Activated naive CD4-positive, alpha-beta T cell treated with Interleukin-2 at 50 U/mL for 16 hours (primary cell): ENCODE measurements at regions not wholly inside any gene's neighbourhood (a gene's known extent, or its start where the extent isn't known, plus 50 kb on each side); places are given as distances from the start of the nearest gene placed in this dataset.

Experiments used
- DNase-seq: peaks from one replicate; pipeline ENCODE4 v3.0.0-alpha.2; 2020

DNA sequence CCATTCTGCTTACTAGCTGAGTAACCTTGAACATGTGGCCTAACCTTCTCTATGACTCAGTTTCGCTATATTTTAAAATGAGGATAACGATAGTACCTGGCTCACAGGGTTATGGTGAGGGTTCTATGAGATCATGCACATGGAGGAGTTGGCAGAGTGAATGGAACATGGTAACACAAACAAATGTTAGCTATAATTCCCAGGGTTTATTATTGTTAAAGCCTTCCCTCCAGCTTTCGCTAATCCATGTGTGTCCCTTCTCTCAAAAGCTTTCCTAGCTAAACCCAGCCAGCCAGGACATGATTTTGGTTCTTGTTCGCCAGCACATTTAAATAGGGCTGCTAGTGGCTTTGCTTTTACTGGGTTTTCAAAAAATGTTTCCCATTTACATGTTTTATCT, 361.0 kb upstream of the NFE2L3 start:
- DNase-seq, result no peak

DNA sequence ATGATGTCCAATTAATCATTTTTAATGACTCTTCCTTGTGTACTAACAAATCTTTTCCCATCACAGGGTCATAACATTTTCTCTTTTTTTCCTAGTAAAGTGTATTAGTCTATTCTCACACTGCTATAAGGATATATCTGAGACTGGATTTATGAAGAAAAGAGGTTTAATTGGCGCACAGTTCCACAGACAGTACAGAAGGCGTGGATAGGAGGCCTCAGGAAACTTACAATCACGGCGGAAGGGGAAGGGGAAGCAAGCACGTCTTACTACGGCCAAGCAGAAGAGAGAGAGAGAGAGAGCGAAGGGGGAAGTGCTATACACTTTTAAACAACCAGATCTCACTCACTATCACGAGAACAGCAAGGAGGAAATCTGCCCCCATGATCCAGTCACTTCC, 359.4 kb upstream of the NFE2L3 start:
- DNase-seq, result no peak

DNA sequence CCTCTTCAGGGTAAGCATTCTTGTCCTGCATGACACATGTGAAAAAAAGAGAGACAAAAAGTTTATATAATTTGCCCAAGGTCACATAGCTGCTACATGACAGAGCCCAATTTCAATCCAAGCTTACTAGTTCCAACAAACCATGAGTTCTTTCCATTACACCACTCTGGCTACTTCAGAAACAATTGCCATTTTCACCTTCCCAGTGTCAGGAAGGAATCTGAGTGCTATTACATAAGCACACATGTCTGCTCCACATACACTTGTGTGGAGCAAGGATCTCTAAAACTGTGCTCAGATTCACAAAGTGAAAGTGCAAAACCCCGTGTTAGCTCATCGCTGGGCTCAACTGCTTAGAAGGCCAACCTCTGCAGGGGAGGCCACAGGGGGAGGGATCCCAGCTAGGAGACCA, 356.2 kb upstream of the NFE2L3 start:
- no peak for DNase-seq

DNA sequence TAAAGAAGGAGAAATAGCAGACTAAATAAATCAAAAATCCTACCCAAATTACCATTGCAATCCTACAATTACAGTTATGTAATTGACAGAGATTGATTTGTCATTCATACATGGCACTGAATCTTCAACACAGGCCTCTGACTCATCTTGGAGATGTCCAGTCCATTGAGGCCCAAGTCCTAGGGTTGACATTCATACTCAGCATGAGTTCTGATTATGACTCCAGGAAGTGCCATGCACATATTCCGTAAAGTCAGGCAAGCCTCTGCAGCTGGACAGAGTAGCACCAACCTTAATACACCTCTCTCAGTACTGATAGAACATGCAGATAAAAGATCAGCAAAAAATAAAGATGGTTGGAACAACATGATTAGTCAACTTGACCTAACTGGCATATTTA, 353.7 kb upstream of the NFE2L3 start:
- DNase-seq, result no peak

DNA sequence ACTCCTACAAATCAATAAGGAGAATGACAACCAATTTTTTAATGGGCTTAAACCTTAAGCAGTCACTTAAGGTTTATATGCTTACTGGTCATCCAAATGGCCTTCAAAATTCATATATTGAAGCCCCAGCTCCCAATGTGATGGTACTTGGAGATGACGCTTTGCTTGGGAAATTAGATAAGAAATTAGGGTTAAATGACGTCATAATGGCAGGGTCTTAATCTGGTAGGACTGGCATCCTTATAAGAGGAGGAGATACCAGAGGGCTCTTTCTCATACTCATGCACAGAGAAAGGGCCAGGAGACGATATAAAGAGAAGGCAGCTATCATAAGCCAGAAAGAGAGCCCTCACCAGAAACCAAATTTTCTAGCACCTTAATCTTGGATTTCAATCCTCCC, 350.8 kb upstream of the NFE2L3 start:
- no peak for DNase-seq

DNA sequence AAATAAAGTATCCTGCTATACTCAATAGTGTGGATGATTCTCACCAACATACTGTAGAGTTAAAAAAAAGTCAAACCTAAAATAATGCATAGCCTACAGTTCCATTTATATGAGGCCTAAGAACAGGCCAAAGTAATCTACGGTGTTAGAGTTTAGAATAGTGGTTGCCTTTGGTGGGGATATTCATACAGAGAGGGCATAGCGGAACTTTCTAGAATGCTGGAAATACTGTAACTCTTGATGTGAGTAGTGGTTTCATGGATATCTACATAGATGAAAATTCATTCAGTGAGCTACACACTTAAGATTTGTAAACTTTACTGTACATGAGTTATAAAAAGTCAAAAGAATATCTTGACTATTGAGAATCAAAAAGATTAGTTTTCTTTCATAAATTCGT, 349.9 kb upstream of the NFE2L3 start:
- no peak for DNase-seq

DNA sequence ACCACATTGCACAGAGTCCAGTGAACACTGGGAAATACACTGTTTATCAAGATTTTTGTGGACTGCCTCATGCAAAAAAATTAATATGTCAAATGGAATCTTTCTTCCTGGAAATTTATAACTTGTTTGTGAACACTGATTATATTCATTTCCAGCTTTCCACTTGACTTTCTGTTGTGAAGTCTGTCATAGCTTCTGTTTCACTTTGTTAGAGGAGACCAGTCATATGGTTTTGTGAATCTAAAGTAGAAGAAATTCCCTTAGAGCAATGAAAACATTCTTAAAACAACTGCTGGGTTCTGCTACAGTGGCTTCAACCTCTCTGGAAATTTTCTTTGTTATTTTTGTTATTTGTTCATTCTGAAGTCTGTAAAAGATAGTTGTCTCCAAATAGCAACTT, 349.5 kb upstream of the NFE2L3 start:
- DNase-seq, result no peak

DNA sequence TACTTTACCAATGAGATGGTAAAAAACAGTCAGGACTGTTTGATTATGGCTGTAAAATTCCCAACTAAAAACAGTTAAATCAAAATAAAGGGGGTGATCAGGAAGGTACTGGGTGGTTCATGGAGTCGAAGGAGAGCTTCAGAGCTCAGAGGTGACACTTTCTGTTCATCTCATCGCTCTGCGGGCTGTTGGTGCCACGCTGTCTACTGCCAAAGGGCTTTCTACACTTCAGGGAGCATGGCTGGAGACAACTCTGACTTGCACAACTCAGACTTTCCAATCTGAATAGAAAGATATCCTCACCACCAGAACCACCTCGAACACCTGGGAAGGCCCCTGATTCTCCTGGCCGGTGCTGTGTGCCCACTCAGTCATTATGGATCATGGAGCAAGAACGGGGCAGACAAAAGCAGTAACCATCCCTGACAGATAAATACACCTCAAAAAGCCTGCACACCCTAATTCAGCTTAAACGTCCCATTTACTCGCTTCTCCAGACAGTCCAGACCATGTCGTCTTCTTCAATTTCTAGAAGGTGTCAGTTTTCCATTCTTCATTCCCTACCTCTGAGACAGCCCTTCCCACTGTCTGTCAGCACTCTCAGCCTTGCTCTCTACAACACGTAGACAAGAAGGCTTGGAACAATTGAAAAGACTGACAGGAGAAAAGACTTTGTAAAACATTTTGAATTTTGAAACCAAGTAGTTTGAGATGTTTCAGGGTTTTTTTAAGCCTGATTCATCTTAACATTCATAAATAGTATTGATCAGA, 348.7 kb upstream of the NFE2L3 start:
- DNase-seq, result no peak

DNA sequence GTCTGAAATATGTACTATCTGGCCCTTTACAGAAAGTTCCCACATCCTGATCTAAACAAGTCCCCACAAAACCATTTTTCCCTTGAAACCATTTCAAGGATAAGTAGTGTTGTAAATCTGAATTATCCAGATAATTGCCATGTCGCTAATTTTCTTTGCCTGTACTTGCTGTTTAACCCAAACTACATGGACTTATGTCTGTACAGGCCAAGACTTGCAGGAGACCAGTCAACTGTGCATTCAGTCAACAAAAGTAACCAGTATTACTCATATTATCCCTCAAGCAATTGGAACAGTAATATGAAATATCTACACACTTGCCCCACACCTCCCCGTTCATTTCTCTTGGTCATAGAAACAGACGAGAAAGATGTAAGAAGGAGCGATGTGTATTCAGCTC, 347.8 kb upstream of the NFE2L3 start:
- no peak for DNase-seq

DNA sequence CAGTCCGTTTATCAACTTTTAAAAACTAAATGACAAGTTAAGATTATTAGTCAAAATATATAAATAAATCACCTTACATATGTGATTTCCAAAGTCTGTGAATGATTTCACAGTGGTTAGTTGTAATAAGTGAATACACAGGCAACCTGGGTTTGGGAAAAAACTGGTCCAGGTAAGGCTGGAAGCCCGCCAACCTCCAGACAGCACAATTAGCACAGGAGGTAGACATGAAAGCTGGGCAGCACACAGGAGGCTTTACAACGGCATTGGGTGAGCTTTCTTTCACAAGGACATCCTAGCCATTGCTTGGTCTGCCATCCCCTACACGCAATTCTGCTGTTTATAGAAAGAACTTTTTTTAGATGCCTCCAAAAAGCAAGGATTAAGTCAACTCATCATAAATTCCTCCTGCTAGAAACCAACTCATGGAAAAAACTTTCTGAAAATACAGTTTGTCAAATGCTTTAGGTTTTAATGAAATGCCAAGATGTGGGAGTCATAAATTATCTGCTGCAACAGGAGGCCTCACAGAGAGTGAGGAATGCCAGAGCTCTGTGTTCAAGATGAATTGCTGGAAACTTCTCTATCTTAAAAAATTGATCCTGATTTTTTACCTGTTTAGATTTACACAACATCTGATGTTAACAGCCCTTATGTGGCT, 346.8 kb upstream of the NFE2L3 start:
- no peak for DNase-seq

DNA sequence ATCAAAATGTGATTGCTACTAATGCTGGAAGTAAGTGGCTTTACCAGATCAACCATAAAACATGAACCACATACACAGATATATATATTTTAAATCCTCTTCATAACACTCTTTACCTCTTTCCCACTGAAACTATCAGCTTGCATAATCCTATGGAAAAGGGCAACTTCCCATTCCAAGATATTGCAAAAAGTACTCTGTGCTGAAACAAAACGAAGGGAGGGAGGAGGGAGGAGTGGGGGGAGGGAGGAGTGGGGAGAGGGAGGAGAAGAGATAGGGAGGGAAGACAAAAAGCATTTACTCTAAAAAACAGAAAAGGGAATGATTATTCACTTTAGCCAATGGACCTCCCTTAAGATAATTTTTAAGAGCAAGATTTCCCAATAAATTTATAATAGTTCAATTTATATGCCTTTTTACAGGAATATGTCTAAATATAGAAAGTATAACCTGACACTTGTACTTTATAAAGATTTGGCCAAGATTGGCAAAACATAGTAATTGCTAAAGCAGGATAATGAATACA, 344.8 kb upstream of the NFE2L3 start:
- DNase-seq, result no peak

DNA sequence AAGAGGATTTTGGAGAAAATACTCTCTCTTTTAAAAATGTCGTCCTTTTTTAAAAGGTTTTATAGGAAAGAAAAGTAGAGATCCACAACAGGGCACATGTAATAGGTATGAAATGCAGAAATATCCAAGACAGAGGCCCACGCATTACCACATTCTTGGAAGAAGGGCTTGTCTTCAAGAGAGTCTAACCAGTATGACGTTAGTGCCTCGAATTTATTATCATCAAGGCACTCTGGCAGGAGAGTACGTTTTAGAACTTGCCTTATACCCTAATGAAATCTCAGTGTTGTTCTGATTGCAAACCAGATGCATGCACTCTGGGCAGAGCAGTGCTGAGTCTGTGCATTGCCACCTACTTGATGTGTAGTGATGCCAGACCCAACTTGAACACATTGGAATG, 342.6 kb upstream of the NFE2L3 start:
- DNase-seq, result no peak

DNA sequence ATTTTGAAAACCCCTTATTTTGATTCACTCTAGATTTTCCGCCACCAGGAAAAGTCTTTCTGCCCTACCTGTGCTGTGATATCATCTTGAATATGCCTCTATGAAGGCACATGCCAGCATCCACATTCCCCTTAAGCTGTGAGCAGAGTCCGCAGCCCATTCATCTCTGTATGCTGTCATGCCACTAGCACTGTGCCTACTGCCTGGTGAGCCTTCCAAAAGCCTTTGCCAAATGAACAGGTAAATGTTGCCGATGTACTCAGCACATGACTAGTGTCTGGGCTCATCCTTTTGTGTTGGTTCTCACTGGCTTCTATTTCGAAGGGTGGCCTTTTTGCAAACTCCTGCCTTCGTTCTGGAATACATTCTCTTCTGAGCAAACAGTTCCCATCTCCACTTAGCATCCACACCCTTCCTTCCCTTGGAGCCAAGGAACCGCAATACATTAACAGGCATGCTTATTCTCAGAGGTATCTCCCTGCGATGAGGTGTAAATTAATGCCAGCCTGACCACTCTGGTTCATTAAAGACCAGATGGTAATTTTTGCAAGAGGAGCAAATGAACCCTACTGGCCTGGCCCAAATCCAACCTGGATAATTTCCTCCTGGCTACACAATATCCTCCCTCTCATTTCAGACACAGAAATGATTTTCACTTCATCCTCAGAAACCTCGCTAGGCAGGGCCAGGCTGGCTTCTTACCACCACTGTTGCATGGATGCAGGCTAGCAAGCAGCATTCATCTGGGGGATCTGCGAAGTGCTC, 339.7 kb upstream of the NFE2L3 start:
- DNase-seq, result no peak

DNA sequence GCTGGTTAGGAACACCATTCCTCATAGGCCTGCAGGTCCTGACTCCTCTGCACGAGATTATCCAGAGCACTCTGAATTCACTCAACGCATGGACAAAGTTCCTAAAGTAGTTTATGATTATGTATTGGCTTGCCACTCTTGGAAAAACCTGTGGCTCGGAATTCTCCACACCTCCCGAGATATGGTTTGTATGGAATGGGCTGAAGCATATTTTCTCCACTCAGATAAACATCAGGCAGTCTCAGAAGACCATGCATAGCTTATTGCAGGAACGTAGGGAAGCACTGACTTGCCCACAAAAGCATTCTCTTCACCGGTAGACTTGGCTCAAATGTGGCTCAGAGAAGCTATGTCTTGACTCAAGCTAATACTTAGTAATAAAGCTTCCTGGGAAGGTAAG, 338.6 kb upstream of the NFE2L3 start:
- DNase-seq, result no peak

DNA sequence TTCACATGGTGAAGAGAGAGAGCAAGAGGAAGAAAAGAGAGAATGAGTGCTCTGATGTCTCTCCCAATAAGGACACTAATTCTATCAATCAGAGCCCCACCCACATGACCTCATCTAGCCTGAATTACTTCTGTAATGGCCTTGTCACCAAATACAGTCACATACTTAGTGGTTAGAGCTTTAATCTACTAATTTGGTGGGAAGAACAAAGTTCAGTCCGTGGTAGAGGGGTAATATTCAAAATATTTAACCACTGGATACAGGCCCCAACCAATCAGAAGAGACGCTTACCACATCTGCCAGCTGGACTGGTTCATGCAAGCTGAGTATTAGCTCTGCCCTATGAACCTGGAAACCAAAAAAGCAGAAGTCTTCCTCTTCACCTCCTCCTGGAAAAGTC, 336.3 kb upstream of the NFE2L3 start:
- DNase-seq, result no peak

DNA sequence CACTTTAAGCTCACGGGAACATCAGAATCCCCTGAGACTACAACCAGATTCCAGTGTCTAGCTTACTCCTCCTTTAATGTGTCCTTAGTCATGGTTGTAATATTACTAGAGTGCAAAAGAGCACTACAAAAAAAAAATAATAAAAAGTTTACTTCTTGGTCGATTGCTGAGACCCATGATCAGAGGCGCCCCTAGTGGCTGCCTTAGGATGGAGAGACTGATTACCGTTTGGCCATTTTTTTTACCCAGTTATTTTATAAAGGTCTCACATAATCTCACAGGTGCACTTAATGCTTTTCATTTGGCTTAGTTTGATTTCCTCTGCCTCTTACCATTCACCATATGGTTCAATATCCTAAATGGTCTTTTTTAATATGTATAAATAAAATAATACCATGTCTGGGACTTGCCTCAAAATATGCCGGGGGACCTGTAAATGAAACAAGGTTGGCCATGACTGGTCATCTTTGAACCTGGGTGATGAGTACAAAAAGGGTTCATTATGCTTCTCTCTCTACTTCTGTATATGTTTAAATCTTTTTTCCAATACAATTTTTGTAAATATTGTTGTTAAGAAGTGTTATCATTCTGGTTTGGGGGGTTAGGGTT, 331.5 kb upstream of the NFE2L3 start:
- no peak for DNase-seq

DNA sequence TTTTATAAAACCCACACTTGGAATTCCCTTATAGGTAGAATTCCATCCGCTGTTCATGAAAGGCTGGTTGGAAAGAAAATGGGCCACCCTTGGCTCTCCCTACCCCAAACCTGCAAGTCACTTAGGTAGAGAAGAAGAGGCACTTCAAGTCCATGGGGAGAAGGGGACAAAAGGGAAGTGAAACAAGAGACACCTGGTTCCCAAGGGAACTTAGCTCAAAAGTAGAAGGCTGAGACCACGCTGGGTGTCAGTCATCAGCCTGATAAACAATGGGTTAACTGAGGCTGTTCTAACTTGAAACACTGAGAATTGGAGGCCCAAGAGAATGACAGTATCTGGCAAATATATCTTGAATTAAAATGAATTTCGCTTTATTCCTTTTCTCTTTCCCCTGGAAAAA, 330.8 kb upstream of the NFE2L3 start:
- DNase-seq, result no peak

DNA sequence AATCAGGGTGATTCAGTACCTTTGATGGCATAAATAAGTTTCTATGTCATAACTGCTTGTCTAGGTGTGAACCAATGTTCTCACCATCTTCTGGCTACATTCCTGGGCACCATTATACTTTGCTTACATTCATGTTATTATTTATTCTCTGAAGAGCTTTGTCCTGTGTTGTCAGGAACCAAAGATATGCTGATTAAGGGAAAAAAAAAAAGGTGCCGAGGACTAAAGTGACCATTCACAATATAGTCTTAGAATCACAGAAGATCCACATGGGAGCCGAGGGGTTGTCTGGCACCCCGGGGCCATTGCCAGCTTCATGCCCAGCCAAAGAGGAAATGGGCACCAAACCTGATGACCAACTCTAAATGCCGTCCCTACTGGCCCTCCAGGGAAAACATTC, 329.2 kb upstream of the NFE2L3 start:
- DNase-seq, result no peak

DNA sequence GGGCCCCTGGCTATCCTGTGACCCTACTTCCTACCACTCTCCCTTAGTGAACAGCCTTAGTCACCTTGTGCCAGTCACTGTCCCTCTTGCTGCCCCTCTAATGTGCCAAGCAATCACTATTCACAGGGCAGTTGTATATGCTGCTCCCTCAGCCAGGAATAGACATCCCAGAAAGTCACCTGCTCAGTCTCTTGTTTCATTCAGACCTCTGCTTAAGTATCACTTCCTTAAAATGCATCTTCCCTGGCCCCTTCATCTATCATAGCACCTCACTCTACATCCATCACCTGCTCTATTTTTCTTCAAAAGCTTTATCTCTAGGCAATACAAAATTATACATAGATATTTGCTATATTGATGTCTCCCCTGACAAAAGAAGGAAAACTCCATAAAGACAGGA, 328.4 kb upstream of the NFE2L3 start:
- no peak for DNase-seq

DNA sequence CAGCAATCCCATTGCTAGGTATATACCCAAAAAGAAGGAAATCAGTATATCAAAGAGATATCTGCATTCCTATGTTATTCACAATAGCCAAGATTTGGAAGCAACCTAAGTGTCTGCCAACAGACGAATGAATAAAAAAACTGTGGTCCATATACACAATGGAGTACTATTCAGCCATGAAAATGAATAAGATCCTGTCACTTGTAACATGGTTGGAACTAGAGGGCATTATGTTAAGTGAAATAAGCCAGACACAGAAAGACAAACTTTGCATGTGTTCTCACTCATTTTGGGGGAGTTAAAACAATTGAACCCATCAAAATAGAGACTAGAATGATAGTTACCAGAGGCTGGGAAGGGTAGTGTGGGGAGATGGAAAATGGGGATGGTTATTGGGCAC, 323.5 kb upstream of the NFE2L3 start:
- no peak for DNase-seq

DNA sequence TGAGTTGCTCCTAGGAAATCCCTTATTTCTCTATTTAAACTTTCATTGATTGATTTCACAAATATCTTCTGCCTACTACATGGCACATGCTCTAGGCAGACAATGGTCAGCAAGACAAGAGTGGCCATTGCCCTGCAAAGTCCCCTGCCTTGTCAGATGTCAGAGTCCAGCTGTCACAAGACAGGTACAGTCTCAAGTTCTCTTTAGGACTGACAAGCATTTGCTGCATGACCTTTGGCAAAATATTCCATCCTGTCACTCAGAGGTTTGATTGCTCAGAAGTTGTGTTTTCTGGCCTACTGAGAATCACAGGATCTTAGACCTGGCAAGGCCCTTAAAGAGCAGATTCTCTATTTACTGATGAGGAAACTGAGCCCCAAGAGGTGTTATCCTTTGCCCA, 322.3 kb upstream of the NFE2L3 start:
- DNase-seq, result no peak

DNA sequence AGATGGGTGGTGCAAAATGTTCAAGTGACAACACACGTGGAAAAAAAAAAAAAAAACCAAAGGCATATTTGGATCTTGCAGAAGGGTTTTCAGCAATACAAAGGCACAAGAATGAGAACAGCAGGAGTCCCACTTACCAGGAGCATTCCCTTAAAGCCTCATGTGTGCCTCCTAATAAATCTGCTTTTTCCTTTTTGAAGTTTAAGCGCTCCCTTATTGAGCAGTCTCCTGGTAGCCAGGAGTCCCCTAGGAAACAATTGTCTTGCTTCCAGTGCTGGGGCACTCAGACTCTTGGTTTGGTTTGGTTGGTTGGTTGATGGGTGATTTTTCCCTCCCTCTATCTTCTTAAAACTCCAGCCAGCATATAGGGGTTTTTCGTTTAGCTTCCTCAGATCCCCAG, 321.8 kb upstream of the NFE2L3 start:
- no peak for DNase-seq

DNA sequence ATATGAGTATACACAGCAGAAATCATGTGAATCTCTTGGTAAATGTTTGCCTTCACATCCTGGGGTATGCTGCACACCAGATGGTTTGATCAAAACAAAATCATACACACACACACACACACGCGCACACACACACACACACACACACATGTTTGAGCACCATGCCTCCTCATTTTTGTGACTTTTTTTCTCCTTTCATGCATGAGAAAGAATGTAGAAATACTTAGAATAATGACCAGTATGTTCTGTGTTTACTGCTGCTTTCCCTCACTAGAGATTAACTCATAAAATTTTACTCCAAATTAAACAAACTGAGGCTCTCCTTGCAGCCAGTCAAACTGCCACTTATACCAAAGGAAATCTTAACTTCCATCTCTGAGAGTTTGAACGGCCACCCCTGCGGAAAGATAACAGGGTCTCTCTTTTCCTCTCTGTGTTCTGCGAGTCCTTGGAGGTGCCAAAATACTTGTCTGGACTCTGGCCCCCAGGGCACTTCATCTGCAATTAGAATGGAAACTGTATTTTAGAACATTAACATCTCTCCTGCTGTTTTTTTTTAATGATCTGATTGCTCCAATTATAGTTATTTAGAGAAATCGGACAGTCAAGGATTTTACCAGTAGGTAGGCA, 320.8 kb upstream of the NFE2L3 start:
- no peak for DNase-seq
